NCI-H2196 (cell line): ENCODE measurements at regions not wholly inside any gene's neighbourhood (a gene's known extent, or its start where the extent isn't known, plus 50 kb on each side); places are given as distances from the start of the nearest gene placed in this dataset.

Source experiments
- DNase-seq: peaks from one replicate; lab custom pipeline; 2025; ENCODE audit not compliant: unreplicated experiment; lab: John Stamatoyannopoulos, UW

DNA sequence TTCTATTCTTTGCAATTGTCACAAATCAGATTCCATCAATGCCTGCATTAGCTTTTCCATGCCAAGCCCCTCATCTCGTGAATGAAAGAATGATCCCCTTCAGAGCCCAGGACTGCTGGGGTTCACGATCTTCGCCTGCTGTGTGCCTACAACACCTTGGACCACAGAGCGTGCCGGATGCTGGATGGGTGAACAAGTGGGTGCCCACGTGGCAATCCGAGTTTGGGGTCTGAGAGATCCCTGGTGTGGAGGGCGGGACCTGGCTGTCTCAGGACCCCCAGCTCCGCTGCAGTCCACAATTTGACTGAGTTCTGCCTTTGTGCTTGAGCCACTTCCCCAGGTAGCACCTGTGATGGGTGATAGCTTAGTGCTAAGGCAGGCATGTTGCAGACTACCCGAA, 317.0 kb downstream of the GALR1 start:
- DNase-seq = no peak

DNA sequence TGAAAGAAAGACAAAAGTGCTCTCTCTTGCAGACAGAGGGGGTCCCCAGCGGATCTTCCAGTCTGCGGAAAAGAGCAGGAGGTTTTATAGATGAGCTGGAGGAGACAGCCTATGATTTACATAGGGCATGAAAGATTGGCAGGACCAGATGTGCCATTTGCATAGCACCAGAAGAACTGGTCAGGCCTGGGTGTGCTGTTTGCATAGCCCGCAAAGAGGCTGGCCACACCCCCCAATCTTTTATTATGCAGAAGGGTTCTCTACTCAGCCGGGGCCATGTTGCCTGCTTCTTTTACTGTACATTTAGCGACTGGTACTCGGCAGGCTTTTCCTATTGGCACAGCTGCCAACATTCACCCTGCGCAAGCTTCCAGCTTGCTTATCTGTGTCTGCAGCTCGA, 317.6 kb downstream of the GALR1 start:
- no peak for DNase-seq

GRCh38 chr18:77571743-77572142, 322.1 kb downstream of the GALR1 start:
- no peak for DNase-seq

DNA sequence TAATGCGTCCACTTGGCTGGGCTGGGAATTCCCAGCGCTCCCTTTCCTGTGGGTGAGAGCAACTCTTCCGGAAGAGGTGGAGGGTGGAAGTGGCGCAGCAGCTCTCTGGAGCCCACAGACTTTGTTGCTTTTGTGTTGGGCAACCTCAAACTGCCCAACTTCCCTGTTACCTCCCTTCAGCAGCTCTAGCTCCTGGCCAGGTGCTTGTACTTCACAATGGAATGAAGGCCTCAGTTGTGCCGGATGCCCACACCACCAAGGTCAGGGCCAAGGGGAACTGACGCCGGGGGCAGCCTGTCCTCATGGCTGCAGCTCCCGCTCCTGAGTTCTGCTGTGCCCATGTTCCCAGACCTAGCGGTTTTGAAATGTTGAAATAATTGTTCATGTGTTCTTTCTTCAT, 322.9 kb downstream of the GALR1 start:
- DNase-seq = no peak

DNA sequence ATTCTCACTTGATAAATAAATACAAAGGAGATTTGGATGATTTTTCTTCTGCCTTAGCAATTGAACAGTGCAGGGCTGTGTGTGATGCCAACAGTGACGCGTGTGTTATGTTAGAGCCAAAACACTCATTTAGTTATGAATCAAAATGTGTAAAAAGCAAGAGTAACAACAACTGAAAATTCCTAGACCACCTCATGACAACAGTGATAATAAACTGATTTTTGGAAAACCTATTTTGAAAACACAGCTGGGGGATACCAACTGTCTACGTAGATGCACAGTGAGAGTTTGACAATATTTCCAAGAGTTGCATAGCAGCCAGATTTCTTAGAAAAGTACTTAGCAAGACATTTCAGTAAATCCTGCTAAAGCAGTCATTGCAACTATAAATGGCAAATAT, 323.9 kb downstream of the GALR1 start:
- no peak for DNase-seq

GRCh38 chr18:77590943-77591515, 341.4 kb downstream of the GALR1 start:
- no peak for DNase-seq

DNA sequence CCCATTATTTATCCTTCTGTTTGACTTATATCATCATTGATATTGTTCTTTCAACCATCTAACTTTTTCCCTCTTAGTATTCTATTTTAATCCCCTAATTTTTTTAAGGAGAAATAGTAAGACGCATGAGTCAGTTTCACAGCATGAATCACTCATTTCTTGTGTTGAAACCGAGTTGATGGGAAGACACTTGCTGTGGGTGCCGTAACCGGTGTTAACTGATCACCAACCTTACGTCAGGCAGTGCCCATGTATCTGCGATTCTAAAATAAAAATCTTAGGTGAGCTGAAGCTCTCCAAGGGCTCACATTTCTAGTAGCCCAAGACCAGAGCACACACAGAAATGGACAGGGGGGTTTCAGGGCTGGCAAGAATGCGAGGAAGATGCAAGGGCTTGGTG, 348.1 kb downstream of the GALR1 start:
- DNase-seq = no peak

DNA sequence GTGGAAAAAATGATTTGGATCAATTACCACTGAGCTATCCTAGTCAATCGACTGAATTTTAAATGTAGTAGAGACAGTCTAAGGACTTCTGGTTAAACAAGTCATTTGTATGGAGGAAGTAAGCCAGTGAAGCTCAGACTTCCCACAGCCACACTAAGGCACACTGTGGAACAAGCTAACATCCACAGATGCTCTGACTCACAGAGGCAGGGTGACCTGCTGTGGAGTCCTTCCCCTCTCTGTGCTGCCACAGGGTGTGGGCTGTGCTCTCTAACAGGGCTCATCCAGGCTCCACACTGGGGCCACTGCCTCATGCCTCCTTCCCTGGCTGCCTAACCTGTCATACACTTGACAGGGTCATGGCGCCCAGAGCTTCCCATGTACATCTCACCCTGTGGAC, 351.0 kb downstream of the GALR1 start:
- no peak for DNase-seq

DNA sequence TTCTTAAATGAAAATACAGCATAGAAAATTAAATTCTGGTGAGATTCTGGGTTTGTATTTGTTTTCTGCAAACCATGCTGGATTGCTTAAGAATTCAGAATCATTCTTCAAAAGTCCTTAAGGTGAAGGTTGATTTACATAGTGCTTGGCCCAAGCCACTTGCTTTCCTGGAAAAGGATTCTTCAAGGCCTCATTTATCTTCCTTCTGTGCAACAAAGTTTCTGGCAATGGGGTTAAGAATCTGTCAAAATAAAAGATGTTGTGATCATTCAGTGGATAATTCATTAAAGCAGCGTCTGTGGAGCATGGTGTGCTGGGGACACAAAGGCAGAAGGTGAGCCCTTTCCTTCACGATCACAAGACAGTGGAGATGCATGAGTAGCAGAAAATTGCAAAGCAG, 351.9 kb downstream of the GALR1 start:
- DNase-seq = no peak

DNA sequence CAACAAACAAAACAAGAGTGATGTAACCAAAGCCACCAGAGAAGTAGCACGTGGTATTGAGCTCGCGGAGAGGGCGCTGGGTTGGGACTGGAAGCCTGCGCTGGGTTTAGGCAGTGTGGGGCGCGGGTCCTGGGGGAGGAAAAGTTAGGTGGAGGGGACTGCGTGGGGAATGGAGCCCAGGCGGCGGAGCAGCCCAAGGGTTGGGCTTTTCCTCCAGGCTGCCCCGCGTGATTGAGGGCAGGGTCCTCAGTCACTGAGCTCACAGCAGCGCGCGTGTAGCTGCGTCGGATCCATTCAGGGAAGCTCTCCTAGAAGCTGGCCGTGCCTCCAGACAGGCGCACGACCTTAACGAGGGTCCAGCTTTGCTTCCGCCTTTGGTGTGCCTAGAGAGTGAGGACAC, 357.4 kb downstream of the GALR1 start:
- DNase-seq = no peak

- DNase-seq = no peak
Measured at GRCh38 chr18:77608807-77609206, 359.2 kb downstream of the GALR1 start.

DNA sequence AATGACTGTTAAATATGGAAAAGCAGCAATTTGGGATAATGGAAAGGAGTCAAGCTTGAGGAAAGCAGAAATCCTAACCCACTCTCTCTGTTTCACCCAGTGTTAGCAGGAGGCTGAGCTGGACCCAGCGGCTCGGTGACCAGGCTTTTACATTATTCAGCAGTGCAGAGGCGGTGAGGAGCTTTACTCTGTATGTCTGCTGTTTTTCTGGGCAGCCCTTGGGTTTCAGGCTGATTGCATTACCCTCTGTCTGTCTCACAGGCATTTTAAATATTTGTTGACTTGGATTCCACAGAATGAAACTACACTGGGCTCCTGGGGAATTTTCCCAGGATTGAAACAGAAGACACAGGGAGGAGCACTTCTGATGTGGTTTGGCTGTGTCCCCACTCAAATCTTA, 368.0 kb downstream of the GALR1 start:
- DNase-seq = no peak

DNA sequence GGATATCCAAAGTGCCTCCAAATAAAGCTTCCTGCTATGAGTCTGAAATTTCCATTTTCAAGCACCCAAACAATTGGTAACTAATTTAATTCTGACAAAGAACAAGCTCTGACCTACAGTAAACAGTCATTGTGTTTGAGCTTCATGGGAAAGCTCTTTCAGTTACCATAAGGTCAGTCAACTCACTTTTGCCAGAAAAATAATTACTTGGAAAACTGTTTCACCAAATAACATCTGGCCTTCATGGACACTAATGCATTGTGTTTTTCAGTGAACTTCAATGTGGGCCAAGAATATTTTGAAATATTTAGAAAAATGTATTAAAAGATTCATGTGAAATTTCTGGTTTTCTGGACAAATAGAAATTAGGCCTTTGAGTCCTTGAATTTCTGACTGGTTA, 369.9 kb downstream of the GALR1 start:
- no peak for DNase-seq

DNA sequence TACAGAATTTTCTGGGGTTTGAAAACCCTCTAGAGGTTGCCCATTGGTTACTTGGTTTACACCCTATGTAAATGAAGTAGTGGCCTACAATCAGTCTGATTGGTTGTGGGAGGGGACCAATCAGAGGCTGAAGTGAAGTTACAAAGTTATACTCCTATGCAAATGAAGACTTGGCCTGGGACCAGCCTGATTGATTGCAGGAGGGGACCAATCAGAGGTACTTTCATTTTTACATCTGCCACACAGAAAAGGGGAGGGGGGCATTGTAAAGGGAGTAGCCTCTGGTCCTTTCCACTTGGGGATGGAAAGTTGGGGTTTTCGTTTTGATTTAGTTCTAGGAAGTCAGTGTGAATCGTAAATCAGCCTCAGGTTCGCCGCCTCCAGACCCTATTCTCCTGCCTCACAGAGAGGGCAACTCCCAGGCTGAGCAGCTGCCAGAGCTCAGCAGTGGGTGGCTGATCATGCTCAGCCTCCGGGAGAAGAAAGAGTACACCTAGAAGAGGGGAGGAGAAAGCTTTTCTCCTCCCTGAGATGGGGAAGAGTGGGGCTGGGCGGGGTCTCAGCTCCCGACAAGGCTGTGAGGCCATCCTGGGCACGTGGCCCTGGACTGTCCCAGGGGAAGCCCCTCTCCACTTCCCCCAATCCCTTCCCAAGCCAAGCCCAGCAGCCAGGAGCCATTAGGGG, 372.5 kb downstream of the GALR1 start:
- no peak for DNase-seq

GRCh38 chr18:77632758-77633157, 383.1 kb downstream of the GALR1 start:
- no peak for DNase-seq

DNA sequence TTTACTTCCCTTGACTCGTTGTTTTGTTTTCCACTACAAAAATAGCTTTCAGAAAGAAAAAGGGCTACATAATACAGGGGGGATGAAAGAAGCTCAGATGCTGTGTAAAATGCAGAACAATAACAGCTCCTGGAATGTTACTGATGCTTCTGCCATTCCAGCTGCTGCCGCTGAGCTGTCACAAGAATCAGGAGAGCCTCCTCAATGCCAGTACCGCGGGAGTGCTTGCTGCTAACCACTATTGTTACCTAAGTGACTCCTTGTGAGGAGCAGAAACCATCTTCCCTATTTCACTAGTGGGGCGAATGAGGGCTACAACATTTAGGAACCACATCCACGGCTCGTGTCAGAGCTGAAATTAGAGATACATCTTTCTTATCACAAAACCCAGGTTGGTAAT, 384.8 kb downstream of the GALR1 start:
- no peak for DNase-seq

- no peak for DNase-seq
Measured at GRCh38 chr18:77635451-77635850, 385.8 kb downstream of the GALR1 start.

- no peak for DNase-seq
Measured at GRCh38 chr18:77635858-77636257, 386.2 kb downstream of the GALR1 start.

- DNase-seq = no peak
Measured at GRCh38 chr18:77645170-77645872, 395.7 kb downstream of the GALR1 start.

GRCh38 chr18:77647472-77647871, 397.8 kb downstream of the GALR1 start:
- no peak for DNase-seq

GRCh38 chr18:77648411-77648810, 398.8 kb downstream of the GALR1 start:
- DNase-seq = no peak

- peak; percentile 73 for DNase-seq
Measured at GRCh38 chr18:77650799-77651385, 401.2 kb downstream of the GALR1 start.
